GM18499 (cell line): ENCODE measurements at regions not wholly inside any gene's neighbourhood (a gene's known extent, or its start where the extent isn't known, plus 50 kb on each side); places are given as distances from the start of the nearest gene placed in this dataset.
A peak's percentile ranks its signal among the peaks of the same experiment; 100 is the strongest.
"Not testable (repeated sequence)": the region's sequence is repeated elsewhere in the genome, so short reads cannot be mapped to it uniquely, and the experiment has no call there.

Experiments used
- ATAC-seq: cut with Tn5 transposase; IDR thresholded peaks from one replicate; pipeline ENCODE4 v1.9.1; 2021; ENCODE audit warnings: moderate number of reproducible peaks; ENCODE audit not compliant: insufficient read depth, unreplicated experiment

- ATAC-seq: no peak
These were observed 119.5 kb upstream of the JADE1 start for GRCh38 chr4:128690011-128690410.

GRCh38 chr4:128688846-128689437 lies 120.6 kb upstream of the JADE1 start:
- ATAC-seq: no peak

- ATAC-seq: no peak
These were observed 121.3 kb upstream of the JADE1 start for GRCh38 chr4:128688033-128688721.

DNA sequence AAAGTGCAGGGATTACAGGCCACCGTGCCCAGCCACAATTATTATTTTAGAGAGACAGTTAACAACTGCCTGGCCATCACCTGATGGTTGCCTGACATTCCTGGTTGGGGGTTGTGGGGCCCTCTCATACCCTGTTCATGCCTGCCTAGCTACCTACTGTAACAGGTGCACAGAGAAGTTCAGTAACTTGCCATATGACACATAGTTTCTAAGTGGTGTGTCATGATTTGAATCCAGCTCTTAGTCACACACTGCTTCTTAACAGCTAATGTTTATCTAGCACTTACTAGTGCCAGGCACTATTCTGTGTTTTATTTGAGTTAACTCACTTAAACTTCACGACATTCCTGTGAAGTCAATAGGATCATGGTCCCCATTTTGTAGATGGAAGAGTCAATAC lies 122.7 kb upstream of the JADE1 start:
- no peak for ATAC-seq

DNA sequence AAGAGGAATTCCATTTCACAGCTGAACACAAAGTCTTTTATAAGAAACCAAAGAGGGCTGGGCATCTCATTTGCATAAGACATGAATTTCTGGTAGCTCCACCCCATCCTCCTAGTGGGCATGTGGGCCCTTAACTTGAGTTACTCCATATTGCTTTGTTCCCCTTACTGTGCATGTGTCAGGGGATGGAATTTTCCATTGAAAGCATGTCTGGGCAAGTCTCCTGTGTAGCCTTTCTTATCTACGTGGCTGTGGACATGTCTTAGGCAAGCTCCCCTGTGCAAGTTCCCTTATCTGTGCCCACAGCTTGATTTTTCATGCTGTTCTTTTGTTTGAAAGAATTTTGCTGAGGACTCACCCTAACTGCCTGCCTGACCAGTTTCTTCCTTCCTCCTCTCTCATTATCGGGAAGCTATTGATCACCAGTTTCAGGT lies 123.5 kb upstream of the JADE1 start:
- no peak for ATAC-seq

DNA sequence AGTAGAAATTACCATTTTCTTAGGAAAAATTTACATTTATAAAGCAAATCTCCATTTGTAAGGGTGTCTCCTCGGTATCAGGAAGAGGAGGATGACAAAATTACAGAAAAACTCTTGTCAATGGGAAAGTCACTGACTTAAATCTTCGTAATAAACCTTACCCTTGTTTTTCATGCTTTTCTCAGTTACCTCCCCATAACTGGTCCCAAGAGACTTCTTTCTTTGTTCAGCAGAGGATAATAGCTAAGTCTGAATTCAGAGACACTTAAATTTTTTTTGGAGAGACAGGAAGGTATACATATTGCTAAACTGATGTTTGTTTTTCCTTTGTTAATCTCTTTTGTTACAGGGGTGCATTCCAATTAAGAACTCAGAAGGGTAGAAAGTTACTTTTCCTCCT lies 125.5 kb upstream of the JADE1 start:
- no peak for ATAC-seq

DNA sequence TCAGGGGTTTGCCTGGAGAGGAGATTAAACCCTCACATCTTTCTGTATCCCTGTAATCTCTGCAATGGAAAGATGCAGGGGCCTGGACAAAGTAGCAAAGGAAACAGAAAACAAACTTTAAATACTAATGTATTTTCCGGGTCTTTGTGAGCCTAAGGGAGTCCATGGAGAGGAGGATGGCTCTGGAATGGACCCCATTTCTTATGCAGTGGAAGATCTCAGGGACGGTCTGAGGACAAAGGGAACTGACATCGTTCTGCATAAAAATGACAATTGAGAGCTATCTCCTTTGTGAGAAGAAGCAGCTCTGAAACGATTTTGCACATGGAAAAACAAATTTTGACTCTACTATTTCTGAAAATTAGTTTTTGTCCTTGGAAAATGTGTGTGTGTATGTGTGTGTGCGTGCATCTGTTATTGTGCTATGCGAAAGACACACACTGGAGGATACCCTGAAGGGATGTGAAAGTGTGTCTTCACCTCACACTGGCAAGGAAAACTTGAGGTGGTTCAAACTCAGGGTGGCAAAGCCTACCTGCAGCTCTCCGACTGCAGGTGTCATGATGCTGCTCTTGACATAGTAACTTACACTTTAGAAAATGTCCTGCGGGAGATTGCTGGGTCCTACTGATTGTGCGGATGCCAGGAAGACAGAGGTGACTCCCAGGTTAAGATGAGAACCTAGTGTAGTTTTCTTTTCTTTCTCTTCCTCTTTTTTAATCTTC lies 126.4 kb upstream of the JADE1 start:
- ATAC-seq: no peak

DNA sequence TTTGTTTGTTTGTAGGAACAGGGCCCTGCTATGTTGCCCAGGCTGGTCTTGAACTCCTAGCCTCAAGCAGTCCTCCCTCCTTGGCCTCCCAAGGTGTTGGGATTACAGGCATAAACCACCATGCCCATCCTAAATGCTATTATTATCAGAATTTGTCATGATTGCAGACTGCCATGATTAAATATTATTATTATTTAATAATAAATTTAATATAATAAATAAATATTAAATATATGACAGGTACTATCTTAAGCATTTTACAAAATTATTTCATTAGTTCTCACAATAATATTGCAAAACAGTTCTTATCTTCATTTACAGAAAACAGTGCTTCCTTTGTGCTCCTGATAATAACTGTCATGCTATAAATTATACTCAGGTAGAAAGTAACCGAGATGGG lies 133.4 kb upstream of the JADE1 start:
- ATAC-seq: no peak

DNA sequence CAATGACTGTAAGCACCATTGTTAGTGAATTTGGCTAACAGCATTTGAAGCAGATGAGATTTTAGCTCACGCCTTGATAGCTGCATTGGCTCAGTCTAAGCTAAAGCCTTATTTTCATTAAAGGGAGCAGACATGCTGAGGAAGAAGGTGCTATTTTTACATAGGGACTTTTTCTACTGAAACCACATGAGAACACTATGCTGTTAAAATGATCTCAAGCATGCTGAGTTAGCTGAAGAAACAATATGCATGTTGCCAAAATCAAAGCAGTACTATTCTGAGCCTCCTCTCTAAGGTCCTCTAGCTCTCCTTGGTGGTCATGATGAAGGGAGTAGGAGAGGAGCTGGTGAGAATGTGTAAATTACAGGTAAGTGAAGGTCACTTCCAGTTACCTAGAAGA lies 134.4 kb upstream of the JADE1 start:
- ATAC-seq: peak; percentile 99

DNA sequence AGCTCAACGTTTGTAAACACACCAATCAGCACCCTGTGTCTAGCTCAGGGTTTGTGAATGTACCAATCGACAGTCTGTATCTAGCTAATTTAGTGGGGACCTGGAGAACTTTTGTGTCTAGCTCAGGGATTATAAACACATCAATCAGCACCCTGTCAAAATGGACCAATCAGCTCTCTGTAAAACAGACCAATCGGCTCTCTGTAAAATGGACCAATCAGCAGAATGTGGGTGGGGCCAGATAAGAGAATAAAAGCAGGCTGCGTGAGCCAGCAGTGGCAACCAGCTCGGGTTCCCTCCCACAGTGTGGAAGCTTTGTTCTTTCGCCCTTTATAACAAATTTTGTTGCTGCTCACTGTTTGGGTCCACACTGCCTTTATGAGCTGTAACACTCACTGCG lies 136.3 kb upstream of the JADE1 start:
- ATAC-seq: not testable (repeated sequence)

DNA sequence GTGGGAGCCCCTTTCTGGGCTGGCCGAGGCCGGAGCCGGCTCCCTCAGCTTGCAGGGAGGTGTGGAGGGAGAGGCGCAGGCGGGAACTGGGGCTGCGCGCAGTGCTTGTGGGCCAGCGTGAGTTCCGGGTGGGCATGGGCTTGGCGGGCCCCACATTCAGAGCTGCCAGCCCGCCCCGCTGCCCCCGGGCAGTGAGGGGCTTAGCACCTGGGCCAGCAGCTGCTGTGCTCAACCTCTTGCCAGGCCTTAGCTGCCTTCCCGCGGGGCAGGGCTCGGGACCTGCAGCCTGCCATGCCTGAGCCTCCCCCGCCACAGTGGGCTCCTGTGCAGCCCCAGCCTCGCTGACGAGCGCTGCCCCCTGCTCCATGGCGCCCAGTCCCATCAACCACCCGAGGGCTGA lies 136.9 kb upstream of the JADE1 start:
- not testable (repeated sequence) for ATAC-seq

- no peak for ATAC-seq
These were observed 139.0 kb upstream of the JADE1 start for GRCh38 chr4:128670513-128670912.

- ATAC-seq: no peak
These were observed 140.9 kb upstream of the JADE1 start for GRCh38 chr4:128668566-128668965.

DNA sequence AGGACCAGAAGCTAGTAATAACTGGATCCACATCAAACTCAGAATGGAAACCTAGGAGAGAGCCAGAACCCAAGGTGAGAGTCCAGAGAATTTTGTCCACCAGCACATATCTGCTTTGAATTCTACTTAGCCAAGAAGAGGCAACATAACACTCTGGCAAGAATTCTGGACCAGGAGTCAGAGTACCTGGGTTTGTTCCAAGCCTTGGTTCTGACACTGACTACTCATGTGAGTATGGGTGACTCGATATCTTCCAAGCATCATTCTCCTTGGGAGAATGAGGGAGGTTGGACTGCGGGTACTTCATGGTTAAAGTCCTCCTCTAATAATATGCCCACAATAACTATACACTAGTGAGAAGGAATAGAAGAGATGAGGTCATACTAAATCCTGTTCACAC lies 144.0 kb upstream of the JADE1 start:
- no peak for ATAC-seq

DNA sequence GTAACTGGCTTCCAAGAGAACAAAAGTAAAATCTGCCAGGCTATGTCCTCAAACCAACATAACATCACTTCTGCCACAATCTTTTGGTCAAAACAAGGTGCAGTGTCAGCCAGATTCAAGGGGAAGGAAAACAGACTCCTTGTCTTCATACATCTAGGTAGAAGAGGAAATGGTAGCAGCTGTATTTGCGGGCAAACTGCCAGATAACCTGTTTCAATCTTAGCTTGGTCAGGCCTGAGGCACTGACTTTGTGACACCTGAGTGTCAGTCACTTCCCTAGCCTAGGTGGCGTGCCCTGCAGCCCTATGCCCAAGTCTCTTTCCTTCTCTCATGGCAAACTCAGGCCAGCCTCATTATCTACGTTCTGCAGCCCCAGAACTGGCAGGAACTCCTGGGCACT lies 146.2 kb upstream of the JADE1 start:
- ATAC-seq: peak; percentile 70

DNA sequence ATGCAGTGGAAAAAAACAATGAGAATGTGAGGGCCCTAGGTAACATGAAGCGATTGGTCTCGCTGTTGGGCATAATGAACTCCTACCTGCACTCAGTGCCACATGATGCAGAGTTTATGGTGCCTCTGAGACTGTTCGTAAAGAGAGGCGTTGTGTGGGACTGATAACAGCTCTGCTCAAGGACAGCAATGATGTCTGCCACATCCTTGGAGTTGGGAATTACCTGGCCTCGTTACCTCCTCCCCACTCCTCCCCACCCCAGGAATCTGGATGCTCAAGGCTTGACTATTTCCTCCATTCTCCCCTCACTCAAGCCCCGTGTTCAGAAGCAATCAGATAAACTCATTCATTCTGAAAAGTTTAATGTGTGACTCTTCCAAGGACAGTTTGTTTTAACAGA lies 148.0 kb upstream of the JADE1 start:
- no peak for ATAC-seq

- no peak for ATAC-seq
These were observed 148.9 kb upstream of the JADE1 start for GRCh38 chr4:128660361-128661215.

DNA sequence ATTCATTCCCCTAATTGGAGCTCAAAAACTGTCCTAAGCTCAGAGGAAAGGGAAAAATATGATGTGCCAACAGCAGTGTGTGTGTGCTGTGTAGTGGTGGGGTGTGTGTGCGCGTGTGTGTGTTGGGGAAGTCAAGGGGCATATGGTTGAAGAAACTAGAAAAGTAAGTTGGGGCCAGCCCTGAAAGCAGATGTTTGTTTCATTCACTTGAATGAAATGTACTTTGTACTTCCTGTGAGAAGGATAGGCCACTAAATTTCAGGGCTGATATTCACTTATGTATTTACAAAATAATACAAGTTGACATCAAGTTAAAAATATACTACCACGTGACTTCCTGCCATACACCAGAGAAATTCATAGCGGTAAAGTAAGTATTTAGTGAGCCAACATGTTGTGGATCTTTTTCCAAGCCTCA lies 151.3 kb upstream of the JADE1 start:
- ATAC-seq: no peak

DNA sequence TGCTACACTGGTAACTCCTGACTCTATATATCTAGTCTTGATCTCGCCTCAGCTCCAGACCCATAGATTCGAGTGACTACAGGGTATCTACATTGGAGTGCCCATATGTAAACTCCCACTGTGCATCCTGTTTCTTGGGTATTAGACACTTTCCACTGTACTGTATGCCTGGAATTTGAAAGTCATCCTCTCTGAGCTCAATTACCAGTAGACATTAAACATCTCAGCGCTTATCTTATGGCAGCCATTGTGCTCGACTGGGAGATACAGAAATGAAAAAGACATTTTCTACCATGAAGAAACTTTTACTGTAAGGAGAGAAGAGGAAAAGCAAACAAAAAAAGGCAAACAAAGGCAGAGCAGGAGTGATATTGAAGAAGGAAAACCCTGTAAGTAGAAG lies 151.9 kb upstream of the JADE1 start:
- ATAC-seq: no peak

- no peak for ATAC-seq
These were observed 155.0 kb upstream of the JADE1 start for GRCh38 chr4:128654465-128654864.
